Naive thymus-derived CD8-positive, alpha-beta T cell (primary cell): ENCODE measurements at regions not wholly inside any gene's neighbourhood (a gene's known extent, or its start where the extent isn't known, plus 50 kb on each side); places are given as distances from the start of the nearest gene placed in this dataset.
A peak's percentile ranks its signal among the peaks of the same experiment; 100 is the strongest.

Source experiments
- ATAC-seq, 2 donors: fragments of 150-1000 bp; cut with Tn5 transposase in 1 of 2; sonication (Bioruptor Pico), chemical (Tn5 transposase) in 1 of 2; 1 replicate in 1 of 2; 2 replicates in 1 of 2; pipeline ENCODE4 v1.10.0; 2021; ENCODE audit warnings: mild to moderate bottlenecking in 2 of 2, moderate library complexity in 2 of 2
- POLR2A ChIA-PET: fragments of 350-600 bp; sonication (Branson Sonifier 250); formaldehyde crosslinking; loops from one replicate; lab custom pipeline; 2021; ENCODE audit warnings: antibody characterized with exemption; lab: Charles Lee
- DNase-seq, 10 donors: peaks; one replicate each; pipeline versions ENCODE4 v3.0.0 to v3.0.0-alpha.2; 2020 to 2022
- H3K27ac Mint-ChIP-seq, 10 donors: one replicate each; pipeline ENCODE4 v1.8.0; 2020 to 2022; ENCODE audit warnings: mild to moderate bottlenecking in 10 of 10, mixed read lengths in 10 of 10, moderate library complexity in 4 of 10, inconsistent platforms in 1 of 10
- H3K27me3 Mint-ChIP-seq, 5 donors: one replicate each; pipeline ENCODE4 v1.8.0; 2021 to 2022; ENCODE audit warnings: mixed read lengths in 5 of 5
- H3K36me3 Mint-ChIP-seq, 3 donors: one replicate each; pipeline ENCODE4 v1.8.0; 2020 to 2022; ENCODE audit warnings: mixed read lengths in 3 of 3, mild to moderate bottlenecking in 2 of 3, inconsistent platforms in 1 of 3
- H3K4me1 Mint-ChIP-seq, 4 donors: one replicate each; pipeline ENCODE4 v1.8.0; 2021 to 2022; ENCODE audit warnings: mixed read lengths in 4 of 4
- H3K4me3 Mint-ChIP-seq, 10 donors: one replicate each; pipeline ENCODE4 v1.8.0; 2020 to 2022; ENCODE audit warnings: mild to moderate bottlenecking in 10 of 10, mixed read lengths in 10 of 10, moderate library complexity in 6 of 10, inconsistent platforms in 1 of 10
- H3K9me3 Mint-ChIP-seq, 9 donors: one replicate each; pipeline ENCODE4 v1.8.0; 2020 to 2022; ENCODE audit warnings: mixed read lengths in 9 of 9, mild to moderate bottlenecking in 3 of 9, inconsistent platforms in 1 of 9, moderate library complexity in 1 of 9

GRCh38 chr12:67148265-67148664 is 120.9 kb upstream of the CAND1 start:
- Mint-ChIP-seq H3K27me3 (peaks cover 0 to 16% (median 1%) of the 10 kb centered on the region in 5 donors), H3K36me3 (no peaks in the 10 kb centered on the region), H3K4me1 (peaks cover 0 to 2% (median 0%) of the 10 kb centered on the region in 4 donors), H3K4me3 (no peak overlapping the region), H3K27ac (no peak overlapping the region), H3K9me3 (no peaks in the 10 kb centered on the region)
- no peak for ATAC-seq
- DNase-seq = no peak
- POLR2A ChIA-PET = interaction anchor here (0.6 kb wide), 1 partner anchor 193 kb away, joined by 5 read pairs; no protein-coding TSS in a partner anchor

- no peak overlapping the region for H3K27ac Mint-ChIP-seq
- H3K9me3 Mint-ChIP-seq = no peaks in the 10 kb centered on the region
- H3K4me3 Mint-ChIP-seq = no peak overlapping the region
- POLR2A ChIA-PET = no interaction called here
- H3K4me1 Mint-ChIP-seq = peaks cover 0 to 2% (median 0%) of the 10 kb centered on the region in 4 donors
- H3K27me3 Mint-ChIP-seq = peaks cover 2 to 41% (median 7%) of the 10 kb centered on the region in 5 donors
- ATAC-seq (no peak), DNase-seq (no peak)
- H3K36me3 Mint-ChIP-seq = no peaks in the 10 kb centered on the region
Observed at GRCh38 chr12:67151886-67152285, 117.3 kb upstream of the CAND1 start.

- no peaks in the 10 kb centered on the region for H3K36me3 Mint-ChIP-seq
- no peak for DNase-seq
- peaks cover 0 to 1% (median 0%) of the 10 kb centered on the region in 4 donors for H3K4me1 Mint-ChIP-seq
- POLR2A ChIA-PET = no interaction called here
- no peaks in the 10 kb centered on the region for H3K9me3 Mint-ChIP-seq
- no peak overlapping the region for H3K27ac Mint-ChIP-seq
- no peak overlapping the region for H3K4me3 Mint-ChIP-seq
- peaks cover 2 to 45% (median 7%) of the 10 kb centered on the region in 5 donors for H3K27me3 Mint-ChIP-seq
- ATAC-seq = no peak
Observed at GRCh38 chr12:67152451-67152850, 116.7 kb upstream of the CAND1 start.

- H3K27ac Mint-ChIP-seq = no peak overlapping the region
- ATAC-seq (no peak), DNase-seq (no peak)
- H3K36me3 Mint-ChIP-seq = no peaks in the 10 kb centered on the region
- no peaks in the 10 kb centered on the region for H3K9me3 Mint-ChIP-seq
- H3K27me3 Mint-ChIP-seq = peaks cover 2 to 45% (median 7%) of the 10 kb centered on the region in 5 donors
- POLR2A ChIA-PET = no interaction called here
- no peak overlapping the region for H3K4me3 Mint-ChIP-seq
- H3K4me1 Mint-ChIP-seq = no peaks in the 10 kb centered on the region
Observed at GRCh38 chr12:67154901-67155300, 114.3 kb upstream of the CAND1 start.

- H3K36me3 Mint-ChIP-seq = no peaks in the 10 kb centered on the region
- H3K4me1 Mint-ChIP-seq = no peaks in the 10 kb centered on the region
- DNase-seq = no peak
- no peak for ATAC-seq
- no peak overlapping the region for H3K4me3 Mint-ChIP-seq
- H3K9me3 Mint-ChIP-seq = no peaks in the 10 kb centered on the region
- H3K27me3 Mint-ChIP-seq = peaks cover 2 to 41% (median 7%) of the 10 kb centered on the region in 5 donors
- POLR2A ChIA-PET = no interaction called here
- H3K27ac Mint-ChIP-seq = no peak overlapping the region
Observed at GRCh38 chr12:67155863-67156262, 113.3 kb upstream of the CAND1 start.

GRCh38 chr12:67161322-67161918 is 107.7 kb upstream of the CAND1 start:
- Mint-ChIP-seq H3K36me3 (no peaks in the 10 kb centered on the region), H3K4me3 (no peak overlapping the region), H3K27ac (no peak overlapping the region), H3K4me1 (no peaks in the 10 kb centered on the region), H3K27me3 (peaks cover 3 to 25% (median 5%) of the 10 kb centered on the region in 5 donors), H3K9me3 (no peaks in the 10 kb centered on the region)
- POLR2A ChIA-PET = no interaction called here
- DNase-seq (peak in 8 of 10 donors; percentile 0 to 63 (median 11)), ATAC-seq (peak; percentile 41 to 47)

- ATAC-seq (no peak), DNase-seq (no peak)
- Mint-ChIP-seq H3K27ac (no peak overlapping the region), H3K4me1 (no peaks in the 10 kb centered on the region), H3K9me3 (no peaks in the 10 kb centered on the region), H3K4me3 (no peak overlapping the region), H3K27me3 (peaks cover 13 to 55% (median 21%) of the 10 kb centered on the region in 5 donors), H3K36me3 (no peaks in the 10 kb centered on the region)
- POLR2A ChIA-PET = no interaction called here
Observed at GRCh38 chr12:67173258-67173657, 95.9 kb upstream of the CAND1 start.

GRCh38 chr12:67182551-67182950 is 86.6 kb upstream of the CAND1 start:
- ATAC-seq (no peak), DNase-seq (no peak)
- Mint-ChIP-seq H3K36me3 (peaks cover 0 to 5% (median 4%) of the 10 kb centered on the region in 3 donors), H3K27ac (no peak overlapping the region), H3K4me1 (peaks cover 0 to 1% (median 0%) of the 10 kb centered on the region in 4 donors), H3K27me3 (peaks cover 8 to 56% (median 28%) of the 10 kb centered on the region in 5 donors), H3K9me3 (peaks cover 0 to 19% (median 3%) of the 10 kb centered on the region in 9 donors), H3K4me3 (no peak overlapping the region)
- POLR2A ChIA-PET = no interaction called here

- peaks cover 9 to 28% (median 14%) of the 10 kb centered on the region in 5 donors for H3K27me3 Mint-ChIP-seq
- peaks cover 0 to 5% (median 0%) of the 10 kb centered on the region in 9 donors for H3K9me3 Mint-ChIP-seq
- H3K27ac Mint-ChIP-seq = no peak overlapping the region
- no peaks in the 10 kb centered on the region for H3K36me3 Mint-ChIP-seq
- no peak overlapping the region for H3K4me3 Mint-ChIP-seq
- POLR2A ChIA-PET = no interaction called here
- DNase-seq = peak in 4 of 10 donors; percentile 0 to 29 (median 12)
- ATAC-seq = no peak
- H3K4me1 Mint-ChIP-seq = no peaks in the 10 kb centered on the region
Observed at GRCh38 chr12:67193704-67194103, 75.5 kb upstream of the CAND1 start.

GRCh38 chr12:67200386-67200785 is 68.8 kb upstream of the CAND1 start:
- Mint-ChIP-seq H3K27ac (no peak overlapping the region), H3K4me3 (no peak overlapping the region), H3K27me3 (peaks cover 16 to 39% (median 18%) of the 10 kb centered on the region in 5 donors), H3K9me3 (peaks cover 0 to 1% (median 0%) of the 10 kb centered on the region in 9 donors), H3K4me1 (peaks cover 0 to 3% (median 0%) of the 10 kb centered on the region in 4 donors), H3K36me3 (no peaks in the 10 kb centered on the region)
- DNase-seq = no peak
- POLR2A ChIA-PET = no interaction called here
- no peak for ATAC-seq

- peaks cover 0 to 3% (median 0%) of the 10 kb centered on the region in 4 donors for H3K4me1 Mint-ChIP-seq
- peaks cover 15 to 56% (median 22%) of the 10 kb centered on the region in 5 donors for H3K27me3 Mint-ChIP-seq
- no peak for DNase-seq
- no peak for ATAC-seq
- no peaks in the 10 kb centered on the region for H3K36me3 Mint-ChIP-seq
- no peak overlapping the region for H3K4me3 Mint-ChIP-seq
- H3K27ac Mint-ChIP-seq = no peak overlapping the region
- POLR2A ChIA-PET = no interaction called here
- no peaks in the 10 kb centered on the region for H3K9me3 Mint-ChIP-seq
Observed at GRCh38 chr12:67202011-67202677, 67.0 kb upstream of the CAND1 start.

GRCh38 chr12:67202678-67203012 is 66.5 kb upstream of the CAND1 start:
- peaks cover 15 to 56% (median 22%) of the 10 kb centered on the region in 5 donors for H3K27me3 Mint-ChIP-seq
- no peak for ATAC-seq

GRCh38 chr12:67208281-67209067 is 60.7 kb upstream of the CAND1 start:
- Mint-ChIP-seq H3K4me3 (no peak overlapping the region), H3K27ac (no peak overlapping the region), H3K27me3 (peaks cover 14 to 63% (median 25%) of the 10 kb centered on the region in 5 donors), H3K9me3 (no peaks in the 10 kb centered on the region), H3K36me3 (no peaks in the 10 kb centered on the region), H3K4me1 (no peaks in the 10 kb centered on the region)
- DNase-seq (no peak), ATAC-seq (no peak)
- POLR2A ChIA-PET = no interaction called here

More at GRCh38 chr12:67202678-67203012, 66.5 kb upstream of the CAND1 start:
- no peak for DNase-seq
- Mint-ChIP-seq H3K4me3 (no peak overlapping the region), H3K36me3 (no peaks in the 10 kb centered on the region), H3K27ac (no peak overlapping the region), H3K9me3 (no peaks in the 10 kb centered on the region), H3K4me1 (peaks cover 0 to 3% (median 0%) of the 10 kb centered on the region in 4 donors)
- POLR2A ChIA-PET = no interaction called here
